ENCODE measurements at regions not wholly inside any gene's neighbourhood (a gene's known extent, or its start where the extent isn't known, plus 50 kb on each side); places are given as distances from the start of the nearest gene placed in this dataset.

DNA sequence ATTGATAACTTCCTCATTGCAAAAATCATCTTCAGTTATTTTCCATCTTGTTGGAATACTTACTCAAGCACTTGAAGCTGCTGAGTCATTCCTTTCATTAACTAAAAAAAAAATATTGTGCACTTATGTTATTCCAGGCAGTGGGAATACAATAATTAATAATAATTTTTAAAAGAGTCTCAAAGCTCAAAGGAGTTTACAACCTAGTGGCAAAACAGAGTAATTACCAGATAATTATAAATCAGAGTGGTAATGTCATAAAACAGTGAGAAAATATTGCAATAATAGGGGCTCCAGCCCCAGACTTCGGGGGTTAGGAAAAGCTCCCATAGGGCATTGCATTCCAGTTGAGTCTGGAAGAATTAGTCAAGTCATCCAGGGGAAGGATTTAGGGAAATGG, 79.6 kb downstream of the DDX53 start:
- Mint-ChIP-seq H3K4me1 (no peaks in the 10 kb centered on the region), H3K4me3 (no peak overlapping the region), H3K9me3 (peaks cover 2% of the 10 kb centered on the region), H3K27me3 (ENCODE audit: insufficient read depth, low read depth) (peaks cover 2% of the 10 kb centered on the region), H3K27ac (no peak overlapping the region), H3K36me3 (no peaks in the 10 kb centered on the region)
- Histone ChIP-seq H2AFZ (replicated peaks) (no peak overlapping the region), H3K36me3 (no peaks in the 10 kb centered on the region), H3K4me2 (no peak overlapping the region), H3K9ac (no peak overlapping the region), H3K4me1 (no peaks in the 10 kb centered on the region), H3K4me3 (no peak overlapping the region), H3F3A (ENCODE audit: low read depth) (no peaks in the 10 kb centered on the region), H3K79me2 (ENCODE audit: low read depth) (no peaks in the 10 kb centered on the region), H4K20me1 (ENCODE audit: low read depth) (no peaks in the 10 kb centered on the region), H3K27me3 (no peaks in the 10 kb centered on the region), H3K27ac (no peak overlapping the region), H3K9me3 (ENCODE audit: low read depth) (no peaks in the 10 kb centered on the region)
- TF ChIP-seq, protein P1, sequence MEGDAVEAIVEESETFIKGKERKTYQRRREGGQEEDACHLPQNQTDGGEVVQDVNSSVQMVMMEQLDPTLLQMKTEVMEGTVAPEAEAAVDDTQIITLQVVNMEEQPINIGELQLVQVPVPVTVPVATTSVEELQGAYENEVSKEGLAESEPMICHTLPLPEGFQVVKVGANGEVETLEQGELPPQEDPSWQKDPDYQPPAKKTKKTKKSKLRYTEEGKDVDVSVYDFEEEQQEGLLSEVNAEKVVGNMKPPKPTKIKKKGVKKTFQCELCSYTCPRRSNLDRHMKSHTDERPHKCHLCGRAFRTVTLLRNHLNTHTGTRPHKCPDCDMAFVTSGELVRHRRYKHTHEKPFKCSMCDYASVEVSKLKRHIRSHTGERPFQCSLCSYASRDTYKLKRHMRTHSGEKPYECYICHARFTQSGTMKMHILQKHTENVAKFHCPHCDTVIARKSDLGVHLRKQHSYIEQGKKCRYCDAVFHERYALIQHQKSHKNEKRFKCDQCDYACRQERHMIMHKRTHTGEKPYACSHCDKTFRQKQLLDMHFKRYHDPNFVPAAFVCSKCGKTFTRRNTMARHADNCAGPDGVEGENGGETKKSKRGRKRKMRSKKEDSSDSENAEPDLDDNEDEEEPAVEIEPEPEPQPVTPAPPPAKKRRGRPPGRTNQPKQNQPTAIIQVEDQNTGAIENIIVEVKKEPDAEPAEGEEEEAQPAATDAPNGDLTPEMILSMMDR (IDR thresholded peaks at IDR 0.05), result no peak
- no peak for TF ChIP-seq EZH2 (IDR thresholded peaks at IDR 0.05)
- TF ChIP-seq EZH2phosphoT487 (IDR thresholded peaks at IDR 0.05), result no peak
- DNase-seq (ENCODE audit: low spot score), result no peak

DNA sequence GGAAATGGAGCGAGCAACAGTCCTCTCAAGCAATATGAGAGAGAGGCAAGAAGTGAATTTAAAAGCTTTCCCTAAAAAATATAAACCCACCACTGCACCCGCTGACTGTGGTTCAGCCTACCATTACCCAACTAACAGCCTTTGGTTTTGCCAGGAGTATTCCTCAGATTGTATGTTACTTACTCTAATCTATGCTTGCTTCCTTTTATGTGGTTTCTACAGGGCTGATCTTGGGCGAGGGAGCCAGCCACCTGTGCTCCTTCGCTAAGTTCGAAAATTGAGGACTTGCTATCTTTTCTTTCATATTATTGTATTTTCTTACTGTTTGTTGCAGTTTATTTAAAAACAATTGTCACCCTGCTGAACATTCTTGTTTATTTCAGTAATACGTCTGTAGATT, 101.1 kb downstream of the DDX53 start:
- H3K4me3 Mint-ChIP-seq, result no peak overlapping the region
- peaks cover 5% of the 10 kb centered on the region for H3K27me3 Mint-ChIP-seq (ENCODE audit: insufficient read depth, low read depth)
- no peak overlapping the region for H3K9ac ChIP-seq
- no peaks in the 10 kb centered on the region for H3F3A ChIP-seq (ENCODE audit: low read depth)
- H3K4me1 ChIP-seq, result no peaks in the 10 kb centered on the region
- no peaks in the 10 kb centered on the region for H4K20me1 ChIP-seq (ENCODE audit: low read depth)
- no peaks in the 10 kb centered on the region for H3K4me1 Mint-ChIP-seq
- no peaks in the 10 kb centered on the region for H3K36me3 Mint-ChIP-seq
- H3K9me3 ChIP-seq (ENCODE audit: low read depth), result peaks cover 6% of the 10 kb centered on the region
- H3K9me3 Mint-ChIP-seq, result peaks cover 2% of the 10 kb centered on the region
- TF ChIP-seq EZH2phosphoT487 (IDR thresholded peaks at IDR 0.05) (no peak), EZH2 (IDR thresholded peaks at IDR 0.05) (no peak)
- TF ChIP-seq, protein P1 (IDR thresholded peaks at IDR 0.05), result no peak
- H3K27ac ChIP-seq, result no peak overlapping the region
- H3K36me3 ChIP-seq, result no peaks in the 10 kb centered on the region
- H2AFZ ChIP-seq (replicated peaks), result no peak overlapping the region
- DNase-seq (ENCODE audit: low spot score), result no peak
- no peak overlapping the region for H3K4me2 ChIP-seq
- no peak overlapping the region for H3K27ac Mint-ChIP-seq
- no peaks in the 10 kb centered on the region for H3K27me3 ChIP-seq
- no peaks in the 10 kb centered on the region for H3K79me2 ChIP-seq (ENCODE audit: low read depth)
- no peak overlapping the region for H3K4me3 ChIP-seq

DNA sequence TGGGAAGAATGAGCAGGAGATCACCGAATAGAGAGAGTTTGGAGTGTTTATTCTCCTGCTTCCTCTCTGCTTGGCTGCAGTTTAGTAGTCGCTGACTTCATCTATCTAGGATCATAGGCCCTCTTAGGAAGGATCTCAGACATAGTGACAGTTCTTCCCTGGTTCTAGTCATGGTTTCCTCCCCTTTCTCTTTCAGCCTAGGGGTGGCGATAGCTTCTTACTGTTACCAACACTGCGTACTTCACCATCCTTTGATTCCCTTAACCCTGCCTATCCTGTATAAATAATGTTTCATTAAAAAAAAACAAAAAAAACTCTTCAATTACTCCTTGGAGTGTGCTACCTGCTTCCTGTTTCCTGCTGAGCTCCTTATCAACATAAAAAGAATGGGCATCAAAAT, 103.8 kb downstream of the DDX53 start:
- Mint-ChIP-seq H3K4me1 (no peaks in the 10 kb centered on the region), H3K27me3 (ENCODE audit: insufficient read depth, low read depth) (peaks cover 5% of the 10 kb centered on the region), H3K9me3 (no peaks in the 10 kb centered on the region), H3K27ac (no peak overlapping the region), H3K4me3 (no peak overlapping the region), H3K36me3 (no peaks in the 10 kb centered on the region)
- Histone ChIP-seq H2AFZ (replicated peaks) (no peak overlapping the region), H3K9me3 (ENCODE audit: low read depth) (peaks cover 6% of the 10 kb centered on the region), H3K4me2 (no peak overlapping the region), H4K20me1 (ENCODE audit: low read depth) (no peaks in the 10 kb centered on the region), H3K79me2 (ENCODE audit: low read depth) (no peaks in the 10 kb centered on the region), H3K4me3 (no peak overlapping the region), H3K9ac (no peak overlapping the region), H3K27me3 (no peaks in the 10 kb centered on the region), H3F3A (ENCODE audit: low read depth) (no peaks in the 10 kb centered on the region), H3K4me1 (no peaks in the 10 kb centered on the region), H3K36me3 (no peaks in the 10 kb centered on the region), H3K27ac (no peak overlapping the region)
- DNase-seq (ENCODE audit: low spot score), result peak; percentile 1
- no peak for TF ChIP-seq EZH2phosphoT487 (IDR thresholded peaks at IDR 0.05)
- TF ChIP-seq, protein P1 (IDR thresholded peaks at IDR 0.05), result peak; percentile 17

DNA sequence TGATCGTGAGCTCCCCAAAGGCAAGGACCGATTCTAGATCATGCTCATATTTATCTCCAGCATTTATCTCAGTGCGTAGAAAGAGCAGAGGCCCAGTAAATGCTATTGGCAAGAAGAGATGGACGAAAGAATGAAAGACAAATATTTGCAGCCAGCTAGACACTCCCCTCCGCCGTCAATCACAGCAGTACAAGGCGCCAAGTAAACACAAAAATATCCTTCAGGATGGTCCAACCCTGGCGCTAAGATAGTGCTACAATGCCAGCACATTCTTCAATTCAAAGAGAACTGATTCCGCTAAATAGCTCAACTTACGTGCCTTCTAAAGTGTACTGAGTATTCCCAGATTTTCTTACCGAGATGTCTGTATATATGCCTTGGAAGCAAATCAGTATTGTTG, 114.5 kb downstream of the DDX53 start:
- no peak overlapping the region for H3K27ac ChIP-seq
- Mint-ChIP-seq H3K9me3 (no peaks in the 10 kb centered on the region), H3K36me3 (no peaks in the 10 kb centered on the region), H3K4me1 (no peaks in the 10 kb centered on the region), H3K4me3 (no peak overlapping the region), H3K27me3 (ENCODE audit: insufficient read depth, low read depth) (peaks cover 2% of the 10 kb centered on the region), H3K27ac (no peak overlapping the region)
- H3K9me3 ChIP-seq (ENCODE audit: low read depth), result no peaks in the 10 kb centered on the region
- no peaks in the 10 kb centered on the region for H4K20me1 ChIP-seq (ENCODE audit: low read depth)
- no peak overlapping the region for H3K4me2 ChIP-seq
- TF ChIP-seq, protein P1 (IDR thresholded peaks at IDR 0.05), result no peak
- TF ChIP-seq EZH2 (IDR thresholded peaks at IDR 0.05), result no peak
- TF ChIP-seq EZH2phosphoT487 (IDR thresholded peaks at IDR 0.05), result no peak
- no peak overlapping the region for H2AFZ ChIP-seq (replicated peaks)
- no peak overlapping the region for H3K4me3 ChIP-seq
- H3K36me3 ChIP-seq, result no peaks in the 10 kb centered on the region
- H3F3A ChIP-seq (ENCODE audit: low read depth), result no peaks in the 10 kb centered on the region
- no peak for DNase-seq (ENCODE audit: low spot score)
- no peaks in the 10 kb centered on the region for H3K27me3 ChIP-seq
- no peaks in the 10 kb centered on the region for H3K4me1 ChIP-seq
- no peak overlapping the region for H3K9ac ChIP-seq
- H3K79me2 ChIP-seq (ENCODE audit: low read depth), result no peaks in the 10 kb centered on the region

All from neural progenitor cell (in vitro differentiated cells).